ENCODE measurements at regions not wholly inside any gene's neighbourhood (a gene's known extent, or its start where the extent isn't known, plus 50 kb on each side); places are given as distances from the start of the nearest gene placed in this dataset.

- DNase-seq, result no peak
- CTCF ChIA-PET, result interaction anchor here (0.6 kb wide), 1 partner anchor 66 kb away, joined by 4 read pairs; no protein-coding TSS in a partner anchor
- Histone ChIP-seq H3K4me3 (no peak overlapping the region), H4K20me1 (ENCODE audit: insufficient read depth) (no peaks in the 10 kb centered on the region), H3K27ac (no peak overlapping the region), H3K79me2 (ENCODE audit: low read depth) (no peaks in the 10 kb centered on the region), H2AFZ (no peak overlapping the region), H3F3A (ENCODE audit: insufficient read depth, low read depth) (no peaks in the 10 kb centered on the region), H3K36me3 (ENCODE audit: low read depth) (no peaks in the 10 kb centered on the region), H3K4me1 (replicated peaks; ENCODE audit: insufficient read depth) (no peaks in the 10 kb centered on the region), H3K4me2 (no peak overlapping the region), H3K27me3 (ENCODE audit: insufficient read depth, low read depth) (no peaks in the 10 kb centered on the region), H3K9me2 (ENCODE audit: insufficient read depth) (no peaks in the 10 kb centered on the region), H3K9me3 (ENCODE audit: insufficient read depth, low read depth) (no peaks in the 10 kb centered on the region)
- no TSS peak for BruUV-seq (replicated peaks)
- intact Hi-C loops (cut with micrococcal nuclease; ENCODE audit: unreplicated experiment), result no loop called here
- no peak for TF ChIP-seq CTCF (conservative IDR thresholded peaks at IDR 0.05)
- TF ChIP-seq EZH2 (IDR thresholded peaks at IDR 0.05; ENCODE audit: low read depth), result no peak
- POLR2A ChIA-PET (ENCODE audit: unreplicated experiment), result no interaction called here
These were observed 57.4 kb upstream of the PRRC2C start for GRCh38 chr1:171427852-171428471.

- H3K27me3 ChIP-seq (ENCODE audit: insufficient read depth, low read depth), result no peaks in the 10 kb centered on the region
- intact Hi-C loops (cut with micrococcal nuclease; ENCODE audit: unreplicated experiment), result no loop called here
- H3K36me3 ChIP-seq (ENCODE audit: low read depth), result no peaks in the 10 kb centered on the region
- no peaks in the 10 kb centered on the region for H3K4me1 ChIP-seq (replicated peaks; ENCODE audit: insufficient read depth)
- no peaks in the 10 kb centered on the region for H3K79me2 ChIP-seq (ENCODE audit: low read depth)
- DNase-seq, result no peak
- H3K4me2 ChIP-seq, result no peak overlapping the region
- no peak overlapping the region for H3K4me3 ChIP-seq
- H3F3A ChIP-seq (ENCODE audit: insufficient read depth, low read depth), result no peaks in the 10 kb centered on the region
- ChIA-PET CTCF (no interaction called here), POLR2A (ENCODE audit: unreplicated experiment) (no interaction called here)
- TF ChIP-seq EZH2 (IDR thresholded peaks at IDR 0.05; ENCODE audit: low read depth), result no peak
- TF ChIP-seq CTCF (conservative IDR thresholded peaks at IDR 0.05), result no peak
- H4K20me1 ChIP-seq (ENCODE audit: insufficient read depth), result no peaks in the 10 kb centered on the region
- BruUV-seq (replicated peaks), result no TSS peak
- no peak overlapping the region for H2AFZ ChIP-seq
- H3K9me3 ChIP-seq (ENCODE audit: insufficient read depth, low read depth), result no peaks in the 10 kb centered on the region
- no peaks in the 10 kb centered on the region for H3K9me2 ChIP-seq (ENCODE audit: insufficient read depth)
- no peak overlapping the region for H3K27ac ChIP-seq
These were observed 56.2 kb upstream of the PRRC2C start for GRCh38 chr1:171429137-171429536.

GRCh38 chr1:171431994-171432393 lies 53.3 kb upstream of the PRRC2C start:
- H3K4me1 ChIP-seq (replicated peaks; ENCODE audit: insufficient read depth), result no peaks in the 10 kb centered on the region
- H3K4me2 ChIP-seq, result no peak overlapping the region
- no peaks in the 10 kb centered on the region for H4K20me1 ChIP-seq (ENCODE audit: insufficient read depth)
- no peak overlapping the region for H3K27ac ChIP-seq
- no peaks in the 10 kb centered on the region for H3K27me3 ChIP-seq (ENCODE audit: insufficient read depth, low read depth)
- H2AFZ ChIP-seq, result no peak overlapping the region; the same call in 1 of the 2 replicates
- H3K36me3 ChIP-seq (ENCODE audit: low read depth), result no peaks in the 10 kb centered on the region
- POLR2A ChIA-PET (ENCODE audit: unreplicated experiment), result no interaction called here
- no peaks in the 10 kb centered on the region for H3K9me3 ChIP-seq (ENCODE audit: insufficient read depth, low read depth)
- H3K4me3 ChIP-seq, result no peak overlapping the region
- no peaks in the 10 kb centered on the region for H3K79me2 ChIP-seq (ENCODE audit: low read depth)
- CTCF ChIA-PET, result no interaction called here
- DNase-seq, result no peak
- no peaks in the 10 kb centered on the region for H3K9me2 ChIP-seq (ENCODE audit: insufficient read depth)
- H3F3A ChIP-seq (ENCODE audit: insufficient read depth, low read depth), result no peaks in the 10 kb centered on the region
- TF ChIP-seq EZH2 (IDR thresholded peaks at IDR 0.05; ENCODE audit: low read depth) (no peak), CTCF (conservative IDR thresholded peaks at IDR 0.05) (no peak)
- BruUV-seq (replicated peaks), result no TSS peak
- intact Hi-C loops (cut with micrococcal nuclease; ENCODE audit: unreplicated experiment), result no loop called here

Measured in PC-9 (cell line).